Islet precursor cell (in vitro differentiated cells): ENCODE measurements at regions not wholly inside any gene's neighbourhood (a gene's known extent, or its start where the extent isn't known, plus 50 kb on each side); places are given as distances from the start of the nearest gene placed in this dataset.
A peak's percentile ranks its signal among the peaks of the same experiment; 100 is the strongest.
"Not testable (repeated sequence)": the region's sequence is repeated elsewhere in the genome, so short reads cannot be mapped to it uniquely, and the experiment has no call there.

Experiments
- DNase-seq: peaks from one replicate; pipeline ENCODE4 v3.0.0-alpha.2; 2018

DNA sequence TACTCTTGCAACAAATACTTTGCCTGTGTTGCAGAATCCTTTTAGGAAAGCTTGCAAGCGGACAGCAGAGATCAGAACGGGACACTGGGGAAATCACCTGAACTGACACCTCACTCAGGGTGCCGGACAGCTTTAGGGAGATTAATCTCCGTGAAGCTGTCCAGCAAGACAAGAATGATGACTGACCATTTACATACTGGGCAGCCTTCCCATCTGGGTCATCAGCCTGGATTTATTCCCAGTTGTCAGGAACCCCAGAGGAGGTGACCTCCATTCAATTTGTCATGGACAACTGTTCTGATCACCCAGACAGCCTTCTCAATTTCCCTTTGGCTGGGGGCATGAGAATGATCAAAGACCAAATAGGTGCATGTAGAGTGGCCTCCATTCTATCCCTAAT, 93.0 kb upstream of the EGFL6 start:
- peak; percentile 20 for DNase-seq

DNA sequence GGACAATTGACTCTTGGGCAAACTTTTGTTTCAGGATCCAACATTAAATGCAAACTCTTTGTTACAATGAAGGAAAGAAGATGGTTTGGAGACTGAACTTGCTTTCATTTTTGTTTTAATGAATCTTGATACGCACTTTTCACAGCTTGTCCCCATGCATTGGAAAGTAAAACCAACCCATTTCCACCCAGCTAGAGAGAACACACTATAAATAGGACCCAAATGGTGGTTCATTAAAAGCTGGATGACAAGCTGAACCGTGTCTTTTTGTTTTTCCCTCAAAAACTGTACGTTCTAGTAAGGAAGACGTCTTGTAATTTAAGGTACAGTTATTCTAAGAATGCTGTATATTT, 95.3 kb upstream of the EGFL6 start:
- DNase-seq = no peak

DNA sequence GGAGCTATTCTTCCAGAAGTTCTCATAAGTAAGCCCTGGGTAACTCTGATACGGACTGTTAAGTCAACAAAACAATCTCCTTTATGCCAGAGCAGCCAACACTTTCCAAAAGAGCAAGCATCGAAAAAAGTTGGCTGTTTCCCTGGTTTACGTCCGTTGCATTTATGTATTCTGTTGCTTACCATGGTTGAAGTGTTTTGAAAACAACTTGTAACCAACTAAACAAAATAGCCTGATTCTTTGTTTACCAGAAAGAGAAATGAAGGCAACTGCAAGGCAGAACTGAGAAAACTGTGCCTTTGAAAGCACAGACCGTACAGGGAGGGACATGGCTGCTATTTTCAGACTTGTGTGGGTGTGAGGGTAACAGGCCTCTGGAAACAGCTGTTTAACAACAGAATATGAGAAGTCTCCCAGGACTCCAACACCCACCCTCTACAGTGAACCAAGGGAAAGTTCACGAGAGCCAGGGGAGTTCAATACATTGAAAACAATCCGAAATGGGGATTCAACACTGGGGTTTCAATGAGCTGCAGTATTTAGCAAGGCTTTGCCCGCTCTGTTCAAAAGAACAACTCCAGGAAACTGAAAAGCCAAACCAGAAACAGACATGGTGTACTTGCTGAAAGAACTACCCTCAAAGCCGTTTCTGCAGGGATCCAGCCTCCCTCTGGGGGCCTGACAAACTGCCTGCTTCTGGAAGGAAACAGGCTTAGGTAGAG, 95.8 kb upstream of the EGFL6 start:
- DNase-seq = peak; percentile 35

DNA sequence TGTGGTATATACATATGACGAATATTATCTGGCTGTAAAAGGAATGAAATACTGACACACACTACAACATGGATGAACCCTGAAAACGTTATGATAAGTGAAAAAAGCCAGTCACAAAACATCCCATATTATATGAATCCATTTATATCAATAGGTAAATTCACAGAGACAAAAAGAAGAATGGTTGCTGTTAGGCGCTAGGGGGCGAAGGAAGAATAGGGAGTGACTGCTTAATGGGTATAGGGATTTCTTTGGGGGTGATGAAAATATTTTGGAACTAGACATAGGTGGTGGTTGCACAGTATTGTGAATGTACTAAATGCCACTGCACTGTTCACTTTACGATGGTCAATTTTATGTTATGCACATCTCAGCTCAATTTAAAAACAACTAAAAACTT, 96.4 kb upstream of the EGFL6 start:
- DNase-seq = no peak

DNA sequence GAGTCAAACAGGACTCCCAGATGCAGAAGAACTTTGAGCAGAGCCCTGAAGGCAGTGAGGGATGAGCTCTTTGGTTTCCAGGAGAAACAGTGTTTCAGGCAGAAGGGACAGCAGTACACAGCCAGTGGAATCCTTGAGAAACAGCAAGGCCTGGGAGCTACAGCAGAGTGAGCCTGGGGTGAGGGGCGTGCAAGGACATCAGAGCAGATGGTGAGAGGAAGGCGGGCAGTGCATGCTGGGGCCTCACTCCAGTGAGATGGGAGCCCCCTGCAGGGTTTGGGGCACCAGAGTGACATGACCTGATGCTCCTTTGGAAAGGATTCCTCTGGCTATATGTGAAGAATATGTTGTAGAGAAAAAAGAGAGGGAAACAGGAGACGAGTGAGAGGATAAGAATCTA, 98.1 kb upstream of the EGFL6 start:
- DNase-seq = peak; percentile 59

DNA sequence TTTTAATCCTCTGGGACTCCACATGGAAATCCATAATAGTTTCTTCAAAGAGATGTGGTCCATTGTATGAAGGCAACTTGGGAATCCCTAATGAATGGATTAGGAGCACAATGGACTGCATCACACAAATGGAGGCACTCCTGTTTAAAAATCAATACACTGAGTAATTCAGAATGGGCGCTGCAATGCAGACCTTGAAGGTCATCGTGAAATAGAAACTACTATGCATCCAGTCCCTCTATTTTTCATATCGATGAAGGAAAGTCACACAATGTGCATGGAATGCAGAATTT, 98.8 kb upstream of the EGFL6 start:
- no peak for DNase-seq

DNA sequence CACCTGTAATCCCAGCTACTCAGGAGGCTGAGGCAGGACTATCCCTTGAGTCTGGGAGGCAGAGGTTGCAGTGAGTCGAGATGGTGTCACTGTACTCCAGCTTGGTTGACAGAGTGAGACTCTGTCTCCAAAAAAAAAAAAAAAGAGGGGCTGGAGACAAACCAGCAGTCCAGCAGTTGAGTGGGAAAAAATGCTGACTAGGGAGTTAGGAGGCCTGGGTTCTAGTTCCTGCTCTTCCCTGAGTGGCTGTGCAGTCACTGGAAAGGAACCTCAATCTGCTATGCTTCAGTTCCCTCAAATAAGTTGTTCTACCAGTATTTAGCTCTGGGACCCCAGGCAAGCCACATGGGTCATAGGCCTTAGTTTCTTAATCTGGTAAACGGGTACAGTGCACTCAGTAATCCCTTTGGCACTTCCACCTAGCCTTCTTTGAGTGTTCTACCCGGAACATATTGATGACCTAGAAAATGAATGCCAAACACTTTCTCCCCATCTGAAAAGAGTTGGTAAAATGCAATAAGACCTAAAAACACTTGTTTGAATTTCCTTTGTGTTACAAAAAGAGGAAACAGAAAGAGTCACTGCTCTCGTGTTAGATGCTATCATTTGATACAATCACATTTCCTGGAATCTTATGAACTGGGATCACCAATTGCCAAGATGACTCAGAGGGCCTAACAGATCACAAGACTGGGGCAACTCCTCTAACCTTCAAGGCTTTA, 99.3 kb upstream of the EGFL6 start:
- peak; percentile 18 for DNase-seq

DNA sequence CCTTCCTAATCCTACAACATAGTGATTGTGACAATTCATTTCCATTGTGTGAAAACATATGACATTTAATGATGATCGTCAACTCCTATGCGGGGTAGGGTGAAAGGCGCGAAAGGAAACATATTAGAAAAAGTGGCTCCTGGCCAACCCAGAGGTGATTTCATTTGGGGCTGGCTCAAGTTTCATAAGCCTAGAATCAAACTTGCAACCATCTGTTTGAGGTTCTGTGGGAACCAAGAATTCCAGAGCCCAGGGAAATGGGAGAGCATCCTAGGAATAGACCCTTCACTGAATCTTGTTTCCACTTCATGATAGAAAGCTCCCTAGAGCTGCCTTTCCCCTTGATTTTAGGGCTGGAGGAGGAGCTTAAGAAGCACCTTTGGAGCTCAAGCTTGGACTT, 101.3 kb upstream of the EGFL6 start:
- DNase-seq = peak; percentile 12

DNA sequence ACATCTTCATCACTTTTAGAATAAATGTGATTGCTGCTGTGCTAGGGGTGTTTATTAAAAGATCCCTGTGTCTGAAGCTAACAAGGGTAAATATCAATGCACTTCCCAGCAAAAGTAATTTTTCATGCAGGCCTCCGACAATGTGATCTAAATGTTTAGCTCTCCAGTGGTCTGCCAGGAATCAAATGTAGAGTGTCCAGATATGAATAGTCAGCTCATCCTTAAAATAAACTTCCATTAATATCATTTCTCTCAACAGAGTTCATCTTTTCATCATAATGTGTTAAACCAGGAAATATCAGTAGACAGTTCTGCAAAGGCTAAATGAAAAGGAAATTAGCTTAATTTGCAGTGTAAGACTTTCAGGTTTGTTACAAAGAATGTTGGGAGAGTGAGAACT, 102.2 kb upstream of the EGFL6 start:
- DNase-seq = no peak

DNA sequence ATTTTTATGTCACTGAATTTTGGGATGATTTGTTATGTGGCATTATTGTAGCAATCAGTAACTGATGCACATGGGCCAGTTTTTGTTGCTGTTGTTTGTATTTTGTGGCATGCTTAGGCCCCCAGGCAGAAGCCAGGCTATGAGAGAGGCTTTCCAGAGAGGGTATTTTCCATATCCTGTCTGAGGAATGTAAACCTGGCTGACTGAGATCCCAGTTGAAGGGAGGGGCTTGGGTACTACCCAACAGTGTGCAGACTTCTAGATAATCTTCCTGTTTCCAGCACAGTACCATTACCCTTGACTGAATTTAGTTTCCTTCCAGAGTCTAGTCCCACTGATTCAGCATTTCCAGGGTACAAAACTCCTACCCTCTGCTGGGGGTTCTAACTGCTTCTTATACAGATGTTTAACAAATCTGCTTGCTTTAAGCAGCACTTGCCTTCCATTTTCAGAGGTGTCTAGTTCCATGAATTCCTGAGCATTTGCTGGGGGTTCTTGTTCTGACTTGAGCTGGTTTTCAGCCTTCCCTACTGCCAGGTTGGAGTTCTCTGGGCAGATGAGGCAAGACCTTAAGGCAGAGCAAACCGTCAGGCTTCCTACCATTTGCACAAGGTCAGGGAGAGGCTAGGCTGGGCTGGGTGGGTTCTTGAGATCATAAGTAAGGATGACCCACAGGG, 104.7 kb upstream of the EGFL6 start:
- peak; percentile 56 for DNase-seq

DNA sequence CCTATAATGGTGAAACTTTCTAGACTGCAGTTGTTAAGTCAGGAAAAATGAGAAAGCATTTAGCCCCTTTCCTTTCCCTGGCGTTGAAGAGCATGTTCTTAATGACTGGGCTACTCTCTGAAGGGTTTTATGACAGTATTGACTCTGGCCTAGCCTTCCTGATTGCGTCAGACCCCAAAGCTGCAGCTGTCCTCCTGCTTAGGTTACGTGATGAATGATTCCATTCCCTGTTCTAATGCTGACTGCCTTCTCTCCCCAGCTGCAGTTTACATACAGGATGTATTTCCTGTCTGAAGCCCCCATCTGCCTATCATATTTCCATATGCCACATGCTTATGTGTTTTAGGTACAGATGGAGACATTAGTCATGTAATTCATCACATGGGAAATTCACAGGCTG, 105.8 kb upstream of the EGFL6 start:
- DNase-seq = peak; percentile 54

DNA sequence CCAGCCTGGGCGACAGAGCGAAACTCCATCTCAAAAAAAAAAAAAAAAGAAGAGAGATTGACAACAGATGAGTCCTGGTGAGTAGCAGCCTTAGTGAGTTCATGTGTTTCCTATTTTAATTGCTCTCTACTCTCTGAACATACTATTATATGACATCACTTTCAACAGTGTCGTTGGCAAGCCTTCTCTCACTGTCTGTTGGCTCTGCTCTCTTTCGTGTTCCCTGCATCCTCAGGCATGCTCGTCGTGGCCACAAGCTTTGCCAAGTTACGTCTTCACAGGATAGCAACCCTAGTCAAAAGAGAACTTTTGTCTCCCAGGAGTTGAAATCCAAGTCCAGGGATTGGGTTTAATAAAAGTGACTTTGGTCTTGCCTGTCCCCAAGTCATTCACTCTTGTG, 117.1 kb upstream of the EGFL6 start:
- no peak for DNase-seq

DNA sequence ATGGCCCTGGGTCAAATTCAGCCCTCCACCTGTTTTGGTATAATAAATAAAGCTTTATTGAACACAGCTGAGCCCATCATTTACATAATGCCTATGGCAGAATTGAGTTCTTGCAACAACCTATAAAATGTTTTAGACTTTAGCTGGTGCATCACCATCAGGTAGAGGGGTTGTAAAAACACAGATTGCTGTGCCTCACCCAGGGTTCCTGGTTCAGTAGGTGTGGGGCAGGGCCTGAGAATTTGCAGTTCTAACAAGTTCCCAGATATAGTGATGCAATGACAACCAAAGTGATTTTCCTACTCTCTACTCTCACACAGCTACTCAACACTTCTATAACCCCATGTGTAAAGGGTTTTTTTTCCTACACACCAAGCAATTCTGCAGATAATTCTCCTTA, 120.0 kb upstream of the EGFL6 start:
- DNase-seq = no peak

DNA sequence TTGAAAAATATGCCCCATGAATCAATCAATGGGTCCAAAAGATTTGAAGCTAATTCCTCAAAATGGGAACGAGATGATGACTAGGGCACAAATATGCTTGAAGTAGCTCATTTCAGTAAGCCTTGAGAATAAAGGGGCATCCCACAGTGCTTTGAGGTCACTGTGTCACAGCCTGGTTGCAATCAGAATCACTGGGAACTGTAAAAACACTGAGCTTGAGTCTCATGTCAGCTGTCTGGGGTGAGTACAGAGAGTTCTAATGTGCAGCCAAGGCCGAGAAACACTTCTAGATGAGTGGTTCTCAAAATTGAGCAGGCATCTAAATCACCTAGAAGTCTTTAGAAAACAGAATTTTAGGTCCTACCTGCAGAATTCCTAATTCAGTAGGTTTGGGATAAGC, 120.5 kb upstream of the EGFL6 start:
- DNase-seq = no peak

DNA sequence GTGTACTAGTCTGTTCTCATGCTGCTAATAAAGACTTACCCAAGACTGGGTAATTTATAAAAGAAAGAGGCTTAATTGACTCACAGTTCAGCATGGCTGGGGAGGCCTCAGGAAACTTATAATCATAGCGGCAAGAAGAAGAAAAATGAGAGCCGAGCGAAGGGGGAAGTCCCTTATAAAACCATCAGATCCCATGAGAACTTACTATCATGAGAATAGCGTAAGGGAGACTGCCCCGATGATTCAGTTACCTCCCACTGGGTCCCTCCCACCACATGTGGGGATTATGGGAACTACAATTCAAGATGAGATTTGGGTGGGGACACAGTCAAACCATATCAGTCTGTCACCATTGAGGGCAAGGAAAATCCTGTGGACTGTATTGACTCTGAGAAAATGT, 121.8 kb upstream of the ATXN3L start:
- DNase-seq = not testable (repeated sequence)

DNA sequence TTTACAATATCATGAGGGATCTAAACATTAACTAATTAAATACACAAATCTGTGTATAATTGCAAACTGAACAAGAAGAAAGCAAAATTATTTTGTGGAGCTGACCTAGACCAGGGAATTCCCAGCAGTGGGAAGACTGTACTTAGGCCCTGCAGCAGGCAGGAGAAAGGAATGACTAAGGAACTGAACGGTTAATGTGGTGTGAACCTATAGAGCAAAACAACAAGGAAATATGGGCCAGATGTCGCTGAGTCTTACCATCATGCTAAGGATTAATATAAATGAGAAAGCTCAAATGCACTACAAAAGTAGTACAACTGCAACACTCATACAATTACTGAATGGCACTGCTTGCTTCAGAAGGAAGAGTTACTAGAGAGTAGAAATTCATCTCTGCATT, 120.3 kb upstream of the ATXN3L start:
- DNase-seq = no peak

DNA sequence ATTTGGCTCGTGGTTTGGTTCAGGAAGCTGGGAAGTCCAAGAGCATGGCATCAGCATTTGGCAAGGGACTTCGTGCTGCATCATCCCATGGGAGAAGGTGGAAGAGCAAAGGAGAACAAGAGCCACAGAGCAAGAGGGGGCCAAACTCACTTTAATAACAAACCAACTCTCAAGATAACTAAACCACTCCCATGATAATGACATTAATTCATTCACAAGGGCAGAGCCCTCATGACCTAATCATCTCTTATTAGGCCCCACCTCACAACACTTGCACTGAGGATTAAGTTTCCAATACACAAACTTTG, 113.4 kb upstream of the ATXN3L start:
- no peak for DNase-seq

DNA sequence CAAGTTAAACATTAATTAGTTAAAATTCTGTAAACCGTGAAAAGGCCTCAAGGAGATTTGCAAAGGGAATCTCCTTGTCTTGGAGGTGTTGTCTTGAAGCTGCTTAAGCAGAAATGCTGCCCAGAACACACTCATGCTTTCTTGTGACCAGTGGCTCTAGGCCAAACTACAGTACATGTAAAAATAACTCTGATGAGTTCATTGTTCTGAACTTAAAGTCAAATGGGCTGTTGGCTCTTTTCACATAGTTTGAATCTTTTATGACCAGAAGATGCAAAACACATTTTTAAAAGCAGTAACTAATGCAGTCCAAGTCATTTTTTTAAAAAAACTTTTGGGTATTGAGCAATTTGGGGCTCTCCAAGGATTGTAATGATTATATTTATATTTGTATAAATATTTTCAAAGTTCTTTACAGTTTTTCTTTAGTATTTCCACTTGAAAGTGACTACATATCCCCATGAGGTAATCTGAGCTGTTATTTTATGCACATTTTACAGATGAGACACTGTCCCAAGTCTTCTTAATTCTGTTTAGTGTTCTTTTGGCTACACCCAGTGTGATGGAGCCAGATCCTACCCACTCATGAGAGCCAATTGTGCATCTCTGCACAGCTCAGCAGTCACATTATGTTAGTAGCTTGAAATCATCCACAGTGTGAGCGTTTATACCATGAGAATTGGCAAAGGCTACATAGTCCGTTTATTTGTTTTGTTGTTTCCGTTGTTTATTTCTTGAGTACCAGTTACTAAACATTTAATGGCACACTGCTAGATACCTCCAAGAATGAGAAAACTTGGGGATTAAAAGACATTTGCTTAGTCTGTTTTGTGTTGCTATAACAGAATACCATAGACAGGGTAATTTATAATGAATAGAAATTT, 112.8 kb upstream of the ATXN3L start:
- no peak for DNase-seq

DNA sequence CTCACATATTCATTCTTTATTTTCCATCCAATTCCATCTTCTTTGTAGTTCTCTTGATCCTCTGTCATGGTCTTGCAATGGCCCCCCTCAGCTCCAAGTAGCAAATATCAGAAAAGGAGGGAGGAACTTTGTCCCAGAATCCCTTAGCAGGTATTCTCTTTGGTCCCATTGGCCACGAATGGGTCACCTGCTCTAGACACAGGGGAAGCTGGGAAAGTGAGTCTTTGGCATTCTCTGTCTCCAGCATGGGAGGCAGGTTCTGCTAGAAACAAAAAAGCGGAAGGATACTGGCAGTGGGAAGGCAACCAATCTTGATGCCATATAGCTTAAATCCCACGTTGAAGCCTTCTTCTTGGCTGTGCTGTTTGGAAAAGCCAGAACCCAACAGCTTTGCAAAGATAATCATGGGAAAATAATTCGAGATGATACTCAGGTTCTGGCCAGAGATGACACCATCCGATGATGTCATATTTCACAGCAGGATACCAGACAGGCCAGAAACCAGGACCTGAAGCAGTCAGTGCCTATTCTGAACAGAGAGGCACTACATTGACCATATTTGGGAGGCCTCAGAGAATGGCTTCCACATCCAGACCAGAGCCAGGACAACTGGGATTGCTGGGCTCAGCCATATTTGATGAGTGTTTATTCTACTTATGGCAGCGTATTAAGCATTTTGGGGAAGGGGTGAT, 110.4 kb upstream of the ATXN3L start:
- DNase-seq = no peak

DNA sequence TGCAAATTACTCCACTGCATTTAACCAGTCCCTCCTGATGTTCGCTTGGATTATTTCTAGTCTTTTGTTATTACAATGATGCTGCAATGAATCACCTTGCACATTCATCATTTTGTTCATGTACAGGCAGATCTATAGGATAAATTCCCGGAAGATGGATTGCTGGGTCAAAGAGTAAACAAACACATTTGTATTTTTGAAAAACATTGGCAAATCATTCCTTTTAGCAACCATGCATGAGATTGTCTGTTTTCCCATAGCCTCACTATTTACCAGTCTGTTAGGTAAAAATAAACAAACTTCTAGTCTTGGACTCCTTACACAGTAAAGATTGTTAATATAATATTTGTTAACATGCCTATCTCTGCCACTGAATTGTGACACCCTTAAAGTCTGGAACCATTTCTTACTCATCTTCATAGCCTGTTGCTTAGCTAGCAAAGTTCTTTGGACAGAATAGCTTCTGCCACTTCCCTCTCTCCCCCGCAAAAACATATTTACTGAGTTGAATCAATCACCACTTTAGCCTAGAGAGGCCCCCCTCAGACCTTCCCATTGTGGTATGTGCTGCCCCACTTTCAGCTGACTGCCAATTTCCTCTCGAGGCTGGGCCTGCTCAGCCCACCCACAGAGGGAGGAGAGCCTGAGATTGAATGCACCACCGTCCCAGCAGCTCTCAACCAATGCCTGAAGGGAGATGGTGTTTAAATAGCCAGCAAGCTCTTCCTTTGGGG, 108.4 kb upstream of the ATXN3L start:
- no peak for DNase-seq

DNA sequence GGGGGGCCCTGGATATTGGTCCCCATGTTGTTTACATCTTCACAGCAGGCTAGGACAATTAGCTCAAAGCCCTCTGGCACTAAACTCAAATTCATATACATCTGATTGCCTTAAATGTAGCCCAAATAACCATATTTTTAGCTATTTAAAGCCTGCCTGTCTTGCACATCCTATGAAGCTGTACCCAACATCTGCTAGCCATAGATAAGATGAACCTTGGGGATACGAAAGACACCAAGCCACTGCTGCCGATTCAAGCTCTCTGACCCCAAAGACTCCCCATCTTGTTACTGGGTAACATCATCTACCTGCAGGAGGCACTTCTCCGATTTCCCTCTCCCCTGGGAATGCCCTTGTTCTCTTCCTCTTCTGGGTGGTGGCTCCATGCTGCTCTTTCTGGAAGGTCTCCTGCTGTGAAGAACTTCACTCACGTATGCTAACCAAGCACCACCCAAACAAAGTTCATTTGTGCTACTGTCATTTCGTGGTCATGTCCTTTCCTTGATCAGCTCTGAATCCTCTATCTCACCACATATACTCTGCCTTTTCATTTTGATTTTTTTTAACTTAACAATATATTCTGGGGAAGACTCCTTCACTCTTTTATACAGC, 107.7 kb upstream of the ATXN3L start:
- no peak for DNase-seq
